WERI-Rb-1 (cell line): ENCODE measurements at regions not wholly inside any gene's neighbourhood (a gene's known extent, or its start where the extent isn't known, plus 50 kb on each side); places are given as distances from the start of the nearest gene placed in this dataset.

Experiments
- DNase-seq: peaks from one replicate; pipeline ENCODE4 v3.0.0-alpha.2; 2020
- H3K27ac ChIP-seq: fragments of 250-450 bp; sonication (Bioruptor Pico); 2 replicates; pipeline ENCODE4 v1.5.1; 2020; ENCODE audit warnings: mild to moderate bottlenecking, moderate library complexity
- H3K27me3 ChIP-seq: fragments of 250-450 bp; sonication (Bioruptor Pico); 2 replicates; pipeline ENCODE4 v1.5.1; 2021; ENCODE audit warnings: mild to moderate bottlenecking, low read depth, moderate library complexity; ENCODE audit not compliant: insufficient read depth, severe bottlenecking
- H3K36me3 ChIP-seq: fragments of 250-450 bp; sonication (Bioruptor Pico); 2 replicates; pipeline ENCODE4 v1.5.1; 2020; ENCODE audit warnings: mild to moderate bottlenecking, moderate library complexity
- H3K4me3 ChIP-seq: 2 replicates; pipeline ENCODE4 v1.5.1; 2011; ENCODE audit warnings: low read depth, mild to moderate bottlenecking, control low read depth, low read length
- H3K9me3 ChIP-seq: fragments of 250-450 bp; sonication (Bioruptor Pico); 2 replicates; pipeline ENCODE4 v1.5.1; 2021; ENCODE audit warnings: mild to moderate bottlenecking, moderate library complexity; ENCODE audit not compliant: severe bottlenecking
- CTCF ChIP-seq: IDR thresholded peaks from 2 replicates; pipeline ENCODE4 v1.5.1; 2011; ENCODE audit warnings: low read depth, mild to moderate bottlenecking, control low read depth, inconsistent platforms, low read length

DNA sequence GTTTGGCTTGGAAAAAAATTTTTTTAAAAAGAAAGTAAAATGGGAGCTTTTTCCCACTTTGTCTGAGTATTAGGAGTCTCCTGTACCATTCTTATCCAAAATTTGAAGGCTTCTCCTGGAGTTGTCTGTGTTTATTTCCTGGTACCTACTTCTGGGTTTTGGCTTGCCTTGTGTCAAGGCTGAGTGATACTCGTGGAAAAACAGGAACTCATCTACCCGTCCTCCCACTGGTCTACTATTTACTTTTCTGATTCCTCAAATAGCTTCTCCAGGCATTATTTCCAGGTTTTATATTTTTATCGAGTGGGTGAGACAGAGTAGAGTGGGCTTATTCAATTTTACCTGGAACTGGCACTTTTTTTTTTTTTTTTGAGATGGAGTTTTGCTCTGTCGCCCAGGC lies 99.4 kb downstream of the RMI1 start:
- no peaks in the 10 kb centered on the region for H3K27me3 ChIP-seq
- TF ChIP-seq CTCF: no peak
- no peak overlapping the region for H3K4me3 ChIP-seq
- peaks cover 3% of the 10 kb centered on the region for H3K9me3 ChIP-seq
- H3K36me3 ChIP-seq: no peaks in the 10 kb centered on the region
- H3K27ac ChIP-seq: no peak overlapping the region
- no peak for DNase-seq

- Histone ChIP-seq H3K36me3 (no peaks in the 10 kb centered on the region), H3K9me3 (no peaks in the 10 kb centered on the region), H3K27ac (no peak overlapping the region), H3K27me3 (no peaks in the 10 kb centered on the region), H3K4me3 (no peak overlapping the region)
- DNase-seq: no peak
- TF ChIP-seq CTCF: no peak
Measured at GRCh38 chr9:84101964-84102632, 121.5 kb downstream of the RMI1 start.

DNA sequence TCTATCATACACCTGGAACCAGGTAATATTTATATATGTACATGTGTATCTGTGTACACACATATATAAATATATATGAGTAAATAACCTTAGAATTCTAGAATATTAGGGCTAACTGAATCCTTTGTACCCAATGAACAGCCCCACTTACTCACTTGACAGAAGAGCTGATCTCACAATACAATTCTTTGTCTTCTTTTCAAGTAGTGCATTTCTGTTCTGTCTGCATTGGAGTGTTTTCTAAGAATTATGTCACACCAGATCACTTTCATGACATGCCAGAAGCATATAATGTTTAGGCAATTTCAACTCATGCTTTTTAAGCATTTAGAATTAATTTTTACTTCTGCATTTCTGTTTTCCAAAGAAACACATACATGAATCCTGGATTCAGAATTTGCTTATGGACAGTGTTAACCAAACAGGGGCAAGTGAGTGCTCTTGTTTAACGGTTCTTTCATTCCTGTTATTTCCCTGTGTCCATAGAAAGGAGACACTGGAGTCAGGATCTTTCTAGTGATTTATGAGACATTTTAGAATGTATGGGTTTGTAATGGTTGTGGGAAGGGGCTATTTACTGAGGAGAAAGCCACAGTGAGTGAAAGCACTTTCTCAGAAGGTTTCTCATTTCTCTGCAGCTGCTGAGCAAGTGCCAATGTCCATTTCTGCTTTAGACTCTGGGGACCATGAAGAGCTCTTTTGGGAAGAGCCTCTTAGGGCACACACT lies 123.2 kb downstream of the RMI1 start:
- no peak overlapping the region for H3K4me3 ChIP-seq
- no peaks in the 10 kb centered on the region for H3K9me3 ChIP-seq
- no peak overlapping the region for H3K27ac ChIP-seq
- TF ChIP-seq CTCF: no peak
- H3K27me3 ChIP-seq: no peaks in the 10 kb centered on the region
- no peak for DNase-seq
- H3K36me3 ChIP-seq: no peaks in the 10 kb centered on the region

GRCh38 chr9:84107081-84107480 lies 126.5 kb downstream of the RMI1 start:
- Histone ChIP-seq H3K9me3 (no peaks in the 10 kb centered on the region), H3K36me3 (no peaks in the 10 kb centered on the region), H3K4me3 (no peak overlapping the region), H3K27ac (no peak overlapping the region), H3K27me3 (no peaks in the 10 kb centered on the region)
- DNase-seq: no peak
- TF ChIP-seq CTCF: no peak

- Histone ChIP-seq H3K4me3 (no peak overlapping the region), H3K27me3 (no peaks in the 10 kb centered on the region), H3K27ac (no peak overlapping the region), H3K9me3 (no peaks in the 10 kb centered on the region), H3K36me3 (no peaks in the 10 kb centered on the region)
- TF ChIP-seq CTCF: no peak
- DNase-seq: no peak
Measured at GRCh38 chr9:84107995-84108394, 127.4 kb downstream of the RMI1 start.
